Endothelial cell of umbilical vein (primary cell): ENCODE measurements at regions not wholly inside any gene's neighbourhood (a gene's known extent, or its start where the extent isn't known, plus 50 kb on each side); places are given as distances from the start of the nearest gene placed in this dataset.

Experiments used
- POLR2AphosphoS5 ChIP-seq: IDR thresholded peaks from 2 replicates; pipeline ENCODE4 v1.6.1; 2012; ENCODE audit warnings: low read depth, mild to moderate bottlenecking, control low read depth, low read length, moderate library complexity; ENCODE audit not compliant: insufficient read depth
- TF ChIP-seq, protein P1 (sequence below), 2 donors: IDR thresholded peaks; 1 replicate in 1 of 2; 2 replicates in 1 of 2; pipeline ENCODE4 v1.5.1; 2011; ENCODE audit warnings: low read length in 2 of 2, mild to moderate bottlenecking in 2 of 2, moderate library complexity in 2 of 2, control low read depth in 1 of 2, inconsistent platforms in 1 of 2, low read depth in 1 of 2; ENCODE audit not compliant: insufficient read depth in 1 of 2; ENCODE audit errors: extremely low read depth in 1 of 2

DNA sequence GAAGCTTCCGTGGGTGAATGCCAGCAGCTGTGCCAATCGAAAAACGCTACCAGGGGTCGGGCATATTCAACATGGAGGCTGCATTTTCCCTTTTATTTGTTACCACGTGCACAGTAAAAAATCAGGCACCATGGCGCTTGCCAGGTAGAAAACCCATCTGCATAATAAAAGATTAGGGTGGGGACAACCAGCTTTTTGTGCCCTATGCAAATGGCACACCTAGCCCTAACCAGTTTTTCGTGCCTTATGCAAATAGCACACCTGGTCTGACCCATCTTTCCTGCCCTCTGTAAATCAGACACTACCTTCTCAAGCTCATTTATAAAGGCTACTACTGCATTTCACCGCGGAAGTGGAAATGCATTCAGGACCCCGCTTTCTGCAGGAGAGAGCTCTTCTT, 62.1 kb upstream of the FREM2 start:
- TF ChIP-seq, protein P1, sequence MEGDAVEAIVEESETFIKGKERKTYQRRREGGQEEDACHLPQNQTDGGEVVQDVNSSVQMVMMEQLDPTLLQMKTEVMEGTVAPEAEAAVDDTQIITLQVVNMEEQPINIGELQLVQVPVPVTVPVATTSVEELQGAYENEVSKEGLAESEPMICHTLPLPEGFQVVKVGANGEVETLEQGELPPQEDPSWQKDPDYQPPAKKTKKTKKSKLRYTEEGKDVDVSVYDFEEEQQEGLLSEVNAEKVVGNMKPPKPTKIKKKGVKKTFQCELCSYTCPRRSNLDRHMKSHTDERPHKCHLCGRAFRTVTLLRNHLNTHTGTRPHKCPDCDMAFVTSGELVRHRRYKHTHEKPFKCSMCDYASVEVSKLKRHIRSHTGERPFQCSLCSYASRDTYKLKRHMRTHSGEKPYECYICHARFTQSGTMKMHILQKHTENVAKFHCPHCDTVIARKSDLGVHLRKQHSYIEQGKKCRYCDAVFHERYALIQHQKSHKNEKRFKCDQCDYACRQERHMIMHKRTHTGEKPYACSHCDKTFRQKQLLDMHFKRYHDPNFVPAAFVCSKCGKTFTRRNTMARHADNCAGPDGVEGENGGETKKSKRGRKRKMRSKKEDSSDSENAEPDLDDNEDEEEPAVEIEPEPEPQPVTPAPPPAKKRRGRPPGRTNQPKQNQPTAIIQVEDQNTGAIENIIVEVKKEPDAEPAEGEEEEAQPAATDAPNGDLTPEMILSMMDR (IDR thresholded peaks at IDR 0.05; ENCODE audit: extremely low read depth in 1 of 2, insufficient read depth in 1 of 2, low read depth in 1 of 2, low read length in 2 of 2) = no peak
- TF ChIP-seq POLR2AphosphoS5 = no peak
